Smooth muscle cell of the brain vasculature (primary cell): ENCODE measurements at regions not wholly inside any gene's neighbourhood (a gene's known extent, or its start where the extent isn't known, plus 50 kb on each side); places are given as distances from the start of the nearest gene placed in this dataset.
"Not testable (repeated sequence)": the region's sequence is repeated elsewhere in the genome, so short reads cannot be mapped to it uniquely, and the experiment has no call there.

Source experiments
- DNase-seq: peaks from one replicate; pipeline ENCODE4 v3.0.0-alpha.2; 2012; ENCODE audit warnings: low read depth, low spot score

DNA sequence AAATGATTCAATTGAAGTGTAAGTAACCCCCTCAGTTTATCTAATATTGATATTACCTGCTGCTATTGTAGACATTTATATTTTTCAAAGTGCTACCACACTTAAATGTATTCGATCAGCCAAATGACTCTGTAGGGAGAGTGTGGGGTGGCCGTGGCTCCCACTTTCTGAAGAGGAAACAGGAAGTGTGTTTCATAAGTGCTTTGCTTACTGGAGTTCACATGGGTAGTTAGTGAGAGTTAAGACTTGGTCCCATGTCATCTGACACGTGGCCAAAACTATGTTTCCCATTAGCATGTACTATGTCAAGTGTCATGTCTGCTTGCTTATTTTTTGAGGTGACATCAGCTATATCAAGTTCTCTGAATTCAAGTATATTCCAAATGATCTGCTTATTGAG lies 308.1 kb upstream of the GATB start:
- DNase-seq, result no peak

DNA sequence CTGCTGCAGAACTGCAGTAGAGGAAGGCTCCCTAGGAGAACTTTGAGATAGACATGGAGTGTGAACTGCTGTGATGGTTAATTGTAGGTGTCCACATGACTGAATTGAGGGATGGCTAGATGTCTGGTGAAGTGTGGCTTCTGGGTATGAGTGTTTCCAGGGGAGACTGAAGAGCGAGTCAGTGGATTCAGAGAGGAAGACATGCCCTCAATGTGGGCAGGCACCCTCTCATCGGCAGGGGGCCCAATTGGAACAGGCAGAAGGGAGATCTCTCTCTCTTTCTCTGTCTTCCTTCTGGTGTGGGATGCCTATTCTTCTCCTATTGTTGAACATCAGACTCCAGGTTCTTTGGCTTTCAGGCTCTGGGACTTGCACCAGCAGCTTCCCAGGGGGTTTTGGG lies 304.7 kb upstream of the GATB start:
- no peak for DNase-seq

DNA sequence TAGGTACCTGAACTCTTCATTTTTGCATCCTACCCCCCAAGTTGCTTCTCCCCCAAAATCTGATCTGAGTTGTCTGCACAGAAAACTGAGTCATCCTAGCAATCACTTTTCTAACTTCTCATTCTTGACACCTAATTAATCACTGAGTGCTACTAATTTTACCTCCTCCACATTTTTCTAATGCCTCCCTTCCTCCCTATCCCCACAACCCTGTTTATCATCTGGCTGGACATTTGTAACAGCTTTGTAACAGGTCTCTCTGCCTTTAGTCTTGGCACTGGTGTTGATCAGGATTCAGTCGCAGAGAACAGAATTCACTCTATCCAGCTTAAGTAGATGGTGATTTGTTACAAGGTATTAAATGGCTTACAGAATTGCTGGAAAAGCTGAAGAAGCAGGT lies 303.9 kb upstream of the GATB start:
- no peak for DNase-seq

DNA sequence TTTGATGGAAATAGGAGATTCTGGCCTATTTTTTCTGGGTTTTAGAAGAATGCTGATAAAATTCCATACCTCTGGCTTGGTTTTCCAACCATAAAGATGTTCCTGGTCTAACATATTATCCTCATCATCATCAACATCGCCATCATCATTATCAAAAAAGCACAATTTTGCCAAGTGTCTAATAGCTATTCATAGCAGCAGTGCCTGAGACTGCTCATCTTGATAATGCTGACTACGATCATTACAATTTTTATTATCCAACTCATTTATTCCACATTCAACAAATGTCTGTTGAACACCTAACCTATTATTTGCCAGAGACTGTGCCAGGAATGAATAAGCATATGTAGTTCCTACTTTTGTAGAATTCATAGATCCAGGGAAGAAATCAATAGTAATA lies 303.5 kb upstream of the GATB start:
- DNase-seq, result no peak

DNA sequence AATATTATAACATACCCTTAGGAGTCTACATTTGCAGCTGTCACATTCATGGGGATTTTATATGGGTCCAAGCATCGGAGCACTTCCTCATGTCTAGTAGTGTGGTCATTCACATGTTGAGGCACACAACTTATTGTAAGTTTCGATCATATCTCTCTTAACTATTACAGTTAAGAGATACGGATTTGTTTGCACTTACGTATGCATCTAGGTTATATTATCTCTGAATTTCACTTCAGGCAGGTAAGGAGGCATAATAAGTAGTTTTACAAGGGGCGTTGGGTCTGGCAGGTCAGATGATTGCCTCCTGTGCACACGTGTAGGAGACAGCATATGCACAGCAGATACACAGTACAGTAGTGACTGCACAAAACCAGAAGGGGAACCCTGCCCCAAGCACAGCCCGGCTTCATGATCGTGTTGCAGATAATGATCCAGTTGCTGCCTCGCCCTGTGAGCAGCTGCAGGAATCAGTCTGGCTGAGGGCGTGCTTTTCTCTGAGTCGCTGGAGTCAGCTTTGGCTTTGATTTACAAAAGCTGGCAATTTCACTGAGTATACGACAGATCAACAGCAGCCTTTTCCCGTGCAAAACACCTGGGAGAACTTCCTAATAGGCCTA lies 302.9 kb upstream of the GATB start:
- no peak for DNase-seq

DNA sequence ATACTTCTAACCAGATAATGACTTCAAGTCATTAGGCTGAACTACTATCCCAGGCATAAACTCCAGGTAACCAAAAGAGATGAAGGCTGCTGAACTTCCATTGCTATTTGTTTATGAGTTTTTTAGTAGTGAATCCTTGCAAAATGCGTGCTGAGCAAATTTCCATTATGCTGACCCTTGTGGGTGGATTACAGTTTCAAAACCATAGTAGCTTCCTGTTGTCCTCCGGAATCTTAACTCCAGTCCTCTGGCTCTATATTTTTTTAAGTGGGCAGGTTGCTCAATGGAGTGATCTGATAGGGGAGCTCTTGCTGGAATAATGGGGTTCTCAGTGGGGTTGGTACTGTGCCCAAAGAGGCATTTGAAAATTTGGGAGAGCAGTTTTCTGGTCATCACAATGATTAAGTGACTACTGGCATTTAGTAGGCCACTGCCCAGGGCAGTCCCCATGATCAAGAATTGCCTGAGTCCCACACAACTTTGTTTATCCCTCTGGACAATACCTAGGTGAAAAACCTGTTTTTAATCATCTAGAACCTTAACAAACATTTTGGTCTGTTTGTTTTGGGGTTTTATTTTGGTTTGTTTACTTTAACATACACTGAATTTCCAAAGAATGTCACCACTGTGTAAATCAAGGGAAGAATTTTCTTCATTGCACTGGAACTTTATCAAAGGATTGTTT lies 302.3 kb upstream of the GATB start:
- no peak for DNase-seq

DNA sequence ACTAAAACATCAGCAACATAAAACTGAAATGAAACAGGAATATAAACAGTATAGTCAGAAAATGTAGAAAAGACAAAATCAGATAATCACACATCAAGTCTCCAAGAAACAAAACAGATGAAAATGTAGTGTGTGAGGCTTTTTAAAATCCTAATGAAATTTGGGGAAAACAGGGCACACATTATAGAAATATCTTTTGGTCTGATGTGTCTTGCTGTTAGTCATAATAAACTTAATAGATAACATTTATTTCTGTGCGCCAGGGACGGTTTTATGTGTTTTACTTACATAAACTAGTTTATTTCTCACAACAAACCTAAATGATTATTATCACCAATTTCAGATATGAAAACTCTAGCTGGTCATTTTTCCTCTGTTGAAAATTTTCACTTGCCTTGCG lies 293.9 kb upstream of the GATB start:
- no peak for DNase-seq

DNA sequence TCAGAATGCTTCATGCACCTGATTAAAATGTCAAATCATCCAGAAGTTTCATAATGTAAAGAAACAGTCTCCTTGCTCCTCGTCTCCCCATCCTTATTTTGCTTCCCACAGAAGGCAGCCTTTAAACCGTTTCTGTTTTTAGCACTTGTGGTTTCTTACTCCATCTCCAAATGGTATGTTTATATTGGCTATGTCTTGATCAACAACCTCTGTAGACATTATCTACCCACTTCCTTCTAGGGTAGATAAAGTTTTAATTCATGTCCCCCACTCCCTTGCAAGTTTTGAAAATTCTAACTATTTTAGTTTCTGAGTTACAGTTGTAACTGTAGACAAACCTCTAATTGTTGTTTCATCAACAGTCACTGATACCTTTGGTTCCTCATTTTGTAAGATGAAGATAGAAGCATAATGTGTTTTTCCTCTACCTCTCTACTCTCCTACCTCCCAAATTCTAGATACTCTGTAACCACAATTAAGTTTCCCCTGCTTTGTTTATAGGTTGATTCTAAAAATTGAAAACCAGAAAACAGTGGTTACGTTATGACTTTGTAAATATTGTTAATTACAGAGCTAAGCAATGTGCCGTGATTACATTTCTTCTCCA lies 291.7 kb upstream of the GATB start:
- no peak for DNase-seq

DNA sequence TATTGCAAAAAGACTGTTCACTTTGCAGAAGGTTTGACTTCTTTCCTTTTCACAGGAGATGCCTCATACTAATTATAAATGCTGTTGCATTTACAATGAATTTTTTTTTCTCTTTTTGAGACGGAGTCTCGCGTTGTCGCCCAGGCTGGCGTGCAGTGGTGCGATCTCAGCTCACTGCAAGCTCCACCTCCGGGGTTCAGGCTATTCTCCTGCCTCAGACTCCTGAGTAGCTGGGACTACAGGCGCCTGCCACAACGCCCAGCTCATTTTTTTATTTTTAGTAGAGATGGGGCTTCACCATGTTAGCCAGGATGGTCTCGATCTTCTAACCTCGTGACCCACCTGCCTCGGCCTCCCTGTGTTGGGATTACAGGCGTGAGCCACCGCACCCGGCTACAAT lies 290.5 kb upstream of the GATB start:
- not testable (repeated sequence) for DNase-seq

DNA sequence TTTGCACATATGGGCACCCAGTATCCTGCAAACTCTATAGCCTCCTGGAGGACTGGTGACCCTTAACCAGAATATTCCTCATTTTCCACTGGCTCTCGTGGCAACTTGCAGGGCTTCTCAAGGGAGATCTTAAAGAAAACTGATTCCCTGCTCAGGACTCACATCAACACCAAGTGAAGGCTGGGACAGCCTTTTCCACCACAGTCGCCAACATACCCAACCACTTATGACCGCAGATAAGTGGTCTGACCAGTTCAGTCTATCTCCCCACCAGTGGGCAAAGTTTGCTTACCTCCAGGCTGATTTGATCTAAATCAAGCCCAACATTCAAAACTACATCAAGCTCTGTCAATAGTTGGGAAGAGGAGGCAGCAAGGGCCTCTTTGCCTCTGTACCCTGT lies 289.3 kb upstream of the GATB start:
- DNase-seq, result no peak

DNA sequence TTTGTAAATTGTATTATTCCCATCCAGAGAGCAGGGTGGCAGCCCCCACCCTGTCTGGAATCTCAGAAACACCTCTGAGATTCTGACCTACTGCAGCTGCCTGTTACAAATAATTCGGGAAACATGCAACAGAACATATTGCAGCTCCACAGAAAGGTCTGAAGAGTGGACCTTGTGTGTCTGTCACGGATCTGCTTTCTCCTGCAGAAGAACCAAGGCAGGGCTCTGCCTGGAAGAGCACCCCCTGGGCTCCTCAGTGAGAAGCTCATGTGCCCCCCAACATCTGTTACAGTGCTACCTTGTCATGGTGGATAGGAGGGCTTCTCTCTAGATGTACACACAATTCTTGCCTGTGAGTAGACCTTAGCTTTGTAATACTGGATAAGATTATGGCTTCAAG lies 286.6 kb upstream of the GATB start:
- DNase-seq, result no peak

DNA sequence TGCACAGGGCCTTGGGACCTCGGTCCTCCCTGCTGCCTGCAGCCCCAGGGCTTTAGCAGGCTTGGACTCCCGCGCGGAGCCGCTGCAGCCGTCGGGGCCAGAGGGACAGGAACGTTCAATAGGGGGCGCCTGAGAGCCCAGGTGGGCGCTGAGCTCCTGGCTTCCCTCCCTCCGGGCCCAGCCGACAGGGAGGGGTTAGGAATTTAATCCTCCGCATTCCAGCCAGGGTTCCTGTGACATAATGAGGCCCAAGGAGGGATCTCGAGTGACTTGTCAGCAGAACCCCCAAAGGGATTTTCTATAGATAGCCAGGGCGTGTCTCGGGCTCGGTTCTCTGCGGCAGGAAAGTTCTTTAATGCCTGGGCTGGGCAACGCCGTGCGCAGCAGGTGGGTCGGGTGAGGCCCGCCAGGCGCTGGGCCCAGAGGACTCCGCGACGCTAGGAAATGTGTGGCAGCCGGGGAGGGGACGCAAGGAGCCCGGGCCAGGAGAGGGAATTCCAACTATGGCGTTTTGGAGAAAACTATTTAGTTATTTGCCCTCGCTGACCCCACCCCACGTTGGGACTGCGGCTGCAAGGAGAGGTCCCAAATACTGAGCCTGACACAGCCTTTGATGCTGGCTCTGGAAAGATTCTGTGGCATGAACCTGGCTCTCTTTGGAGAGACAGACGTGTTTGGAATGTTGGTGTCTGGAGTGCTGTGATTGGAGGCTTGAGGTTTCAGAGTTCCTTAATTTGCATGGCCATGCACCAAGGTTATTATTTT lies 285.2 kb upstream of the GATB start:
- DNase-seq, result no peak

DNA sequence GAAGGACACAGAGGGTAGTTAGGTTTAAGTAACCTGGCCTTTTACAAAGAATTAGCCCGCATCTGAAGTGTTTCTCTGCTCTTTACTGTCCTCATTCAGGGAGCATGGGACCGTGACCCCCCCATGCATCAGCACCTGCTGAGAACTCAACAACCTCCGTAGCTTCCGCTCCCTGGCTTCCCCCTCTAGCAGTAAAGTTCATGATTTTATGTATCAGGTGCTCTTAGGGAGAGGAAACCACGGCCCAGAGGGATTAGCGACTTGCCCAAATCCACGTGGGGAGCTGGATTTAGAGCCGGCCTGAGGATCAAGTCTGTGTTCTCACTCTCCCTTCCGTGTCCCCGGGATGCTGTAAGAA lies 284.6 kb upstream of the GATB start:
- DNase-seq, result no peak

DNA sequence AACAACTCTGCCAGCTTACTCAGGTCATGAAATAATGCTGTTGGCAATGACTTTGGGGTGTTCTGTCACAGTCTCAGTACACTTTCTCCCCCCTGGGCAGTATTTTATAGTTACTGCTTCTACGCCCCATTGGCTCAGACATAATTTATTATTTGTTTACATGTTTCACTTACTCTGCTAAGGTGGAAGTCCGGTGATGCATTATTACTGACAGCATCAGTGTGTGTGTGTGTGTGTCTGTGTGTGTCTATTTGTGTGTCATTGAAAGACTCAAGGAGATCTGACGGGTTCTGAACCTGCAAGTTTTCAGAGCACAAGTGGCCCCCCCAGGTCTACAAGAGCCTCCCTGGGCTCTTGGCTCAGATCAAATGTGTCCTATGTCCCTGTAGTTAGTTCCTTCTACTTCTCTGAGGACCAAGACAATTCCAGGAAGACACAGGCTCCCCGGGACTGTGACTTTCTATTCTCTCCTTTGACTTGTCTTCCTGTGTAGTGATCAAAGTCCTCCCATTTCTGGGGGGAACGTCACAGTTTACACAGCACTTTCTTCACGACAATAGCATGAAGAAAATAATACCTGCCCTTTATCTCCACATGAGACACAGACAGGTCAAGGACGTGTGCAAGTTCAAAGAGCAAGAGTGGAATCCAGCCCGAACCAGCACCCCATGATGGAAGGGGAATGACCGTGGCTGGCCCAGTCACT lies 283.7 kb upstream of the GATB start:
- no peak for DNase-seq

DNA sequence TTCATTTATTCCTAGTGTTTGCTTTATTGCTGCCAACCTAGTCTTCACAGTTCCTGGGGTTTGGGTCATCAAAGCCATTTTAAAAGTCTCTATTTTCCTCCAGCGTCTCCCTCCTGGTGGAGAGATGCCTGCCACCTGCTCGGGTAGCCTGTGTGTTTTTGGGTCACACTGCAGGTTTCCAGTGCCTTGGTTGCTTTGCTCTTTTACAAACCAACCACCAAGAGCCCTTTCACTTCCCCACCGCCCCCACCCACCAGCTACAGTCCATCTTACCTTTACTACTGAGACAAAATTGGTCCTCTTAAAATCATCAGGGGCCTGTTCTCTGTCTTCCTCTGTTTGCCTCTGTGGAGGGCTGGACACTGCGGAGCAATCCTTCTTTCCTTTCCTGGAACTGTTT lies 280.5 kb upstream of the GATB start:
- no peak for DNase-seq

DNA sequence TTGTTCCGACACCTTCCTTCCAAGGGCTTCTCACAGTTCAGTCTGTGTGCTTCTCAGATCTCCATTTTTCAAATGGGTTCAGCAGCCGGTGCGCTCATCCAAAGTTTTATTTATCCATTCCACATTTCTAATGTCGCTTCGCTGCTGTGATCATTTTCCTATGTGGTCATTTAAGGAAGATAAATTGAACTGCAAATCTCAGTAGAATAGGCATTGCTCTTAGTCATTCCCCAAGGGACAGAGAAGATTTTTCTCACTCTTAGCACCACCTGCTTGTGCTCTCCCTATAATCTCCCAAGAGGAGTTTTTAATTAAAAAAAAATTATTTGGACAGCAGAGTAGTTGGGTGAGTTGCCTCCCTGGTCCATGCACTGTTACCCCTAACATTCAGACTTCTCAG lies 278.9 kb upstream of the GATB start:
- no peak for DNase-seq

DNA sequence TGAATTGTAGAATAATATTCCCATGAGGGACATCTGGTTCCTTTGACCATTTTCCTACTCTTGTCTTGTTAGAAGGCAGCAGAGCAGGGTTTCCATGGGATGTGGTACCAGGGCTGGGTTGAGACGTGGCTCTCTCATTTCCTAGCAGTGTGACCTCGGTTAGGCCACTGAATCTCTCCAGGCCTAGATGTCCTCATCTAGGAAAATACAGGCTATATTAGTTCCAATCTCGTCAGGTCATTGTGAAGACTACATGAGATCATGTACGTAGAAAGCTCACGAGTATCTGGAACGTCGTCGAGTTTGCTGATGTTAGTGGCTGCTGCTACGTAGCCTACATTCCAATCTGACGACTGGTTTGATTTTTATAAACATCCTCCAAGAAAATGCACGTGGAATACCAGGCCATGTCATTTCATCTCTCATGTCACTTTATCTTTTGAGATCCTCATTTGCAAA lies 278.2 kb upstream of the GATB start:
- no peak for DNase-seq

DNA sequence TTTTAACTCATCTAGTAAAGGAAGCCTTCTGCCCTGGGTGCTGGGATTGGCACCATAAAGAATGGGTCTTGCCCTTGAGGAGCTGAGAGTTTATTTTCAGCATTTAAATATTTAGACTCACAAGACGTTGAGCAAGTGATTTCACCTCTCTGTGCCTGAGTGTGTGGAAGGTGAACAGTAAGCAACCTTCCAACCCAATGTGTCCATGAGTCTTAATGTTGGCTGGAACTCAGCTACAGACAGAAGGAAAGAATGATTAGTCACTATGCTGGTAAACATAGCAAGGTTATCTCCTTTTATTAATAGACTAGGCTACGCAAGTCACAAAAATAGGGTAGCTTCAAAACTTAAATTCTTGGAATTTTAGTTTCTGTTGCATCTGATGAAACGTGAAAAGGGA lies 277.4 kb upstream of the GATB start:
- no peak for DNase-seq

DNA sequence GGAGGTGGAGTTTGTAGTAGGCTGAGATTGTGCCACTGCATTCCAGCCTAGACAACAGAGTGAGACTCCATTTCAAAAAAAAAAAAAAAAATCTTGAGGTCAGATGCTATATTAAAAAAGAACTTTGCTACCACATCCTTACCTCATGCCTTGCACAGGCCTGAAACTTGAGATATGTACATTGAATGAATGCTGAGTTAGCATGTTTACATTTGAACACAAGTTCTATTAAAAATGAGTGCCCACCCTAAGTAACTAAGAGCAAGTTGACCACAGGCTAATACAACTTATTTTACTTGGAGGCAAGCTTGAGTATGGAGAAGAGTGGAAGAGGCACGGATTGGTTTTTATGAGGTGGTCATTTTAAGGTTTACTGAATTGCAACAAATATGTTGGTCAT lies 276.6 kb upstream of the GATB start:
- DNase-seq, result no peak

DNA sequence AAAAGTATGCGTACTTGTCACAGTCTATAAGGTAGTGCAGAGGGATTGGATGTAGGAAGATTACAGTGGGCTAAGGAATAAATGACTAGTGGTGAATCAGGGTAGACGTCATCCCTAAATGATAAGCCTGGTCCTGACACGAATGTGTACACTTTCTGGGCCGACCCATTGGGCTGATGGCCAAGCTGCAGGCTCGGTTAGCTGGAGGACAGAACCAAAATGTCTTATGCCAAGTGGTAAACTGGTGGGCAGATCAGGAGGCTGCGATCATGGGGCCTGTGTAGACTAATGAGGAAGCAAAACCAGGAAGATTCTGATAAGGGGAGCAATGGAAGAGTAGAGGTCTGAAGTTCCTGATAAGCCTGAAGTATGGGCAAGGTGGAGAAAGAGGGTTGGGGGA lies 272.8 kb upstream of the GATB start:
- DNase-seq, result no peak

DNA sequence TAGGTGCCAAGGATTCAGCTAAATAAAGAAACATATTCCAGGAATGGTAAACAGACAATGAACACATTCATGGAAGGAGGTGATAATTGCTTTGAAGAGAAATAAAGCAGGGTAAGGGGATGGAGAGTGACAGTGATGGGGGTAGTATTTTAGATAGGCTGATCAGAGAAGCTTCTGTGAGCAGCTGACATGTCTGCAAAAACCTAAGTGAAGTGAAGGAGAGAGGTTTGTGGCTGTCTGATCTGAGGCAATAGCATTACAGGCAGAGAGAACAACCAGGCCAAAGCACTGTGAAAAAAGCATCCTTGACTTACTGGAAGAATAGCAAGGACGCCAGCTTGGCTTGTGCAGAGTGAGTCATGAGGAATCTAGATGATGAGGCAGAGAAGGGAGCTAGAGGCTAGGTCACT lies 271.9 kb upstream of the GATB start:
- no peak for DNase-seq

DNA sequence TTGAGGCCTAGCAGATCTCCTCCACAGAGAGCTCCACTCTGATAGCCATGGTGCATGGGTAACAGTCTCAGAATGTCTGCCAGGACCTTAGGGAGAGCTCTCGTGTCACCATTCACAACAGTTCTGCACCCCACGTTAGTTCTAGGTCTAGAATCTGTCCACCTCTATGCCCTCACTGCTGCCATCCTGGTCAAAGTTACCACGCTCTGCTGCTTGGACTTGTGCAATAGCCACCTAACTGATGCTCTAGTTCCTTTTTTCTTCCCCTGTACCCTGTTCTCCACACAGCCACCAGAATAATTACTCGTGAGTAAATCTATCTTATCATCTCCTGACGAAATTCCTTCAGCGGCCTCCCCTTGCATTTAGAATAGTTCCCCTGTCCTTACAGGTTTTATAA lies 268.8 kb upstream of the GATB start:
- no peak for DNase-seq
